ENCODE measurements at regions not wholly inside any gene's neighbourhood (a gene's known extent, or its start where the extent isn't known, plus 50 kb on each side); places are given as distances from the start of the nearest gene placed in this dataset.

GRCh38 chr5:33231214-33231710 lies 209.5 kb upstream of the TARS1 start:
- H3K4me2 ChIP-seq (ENCODE audit: low read length) = no peak overlapping the region
- no peaks in the 10 kb centered on the region for H3F3A ChIP-seq (ENCODE audit: insufficient read depth, low read length, poor library complexity, severe bottlenecking)
- no peak overlapping the region for H3K27ac ChIP-seq (ENCODE audit: low read length)
- H2AFZ ChIP-seq (ENCODE audit: low read depth, low read length) = no peak overlapping the region
- H3K9me2 ChIP-seq (ENCODE audit: insufficient read depth, low read length) = no peaks in the 10 kb centered on the region
- H3K27me3 ChIP-seq (ENCODE audit: insufficient read depth, low read depth, low read length) = no peaks in the 10 kb centered on the region
- no peaks in the 10 kb centered on the region for H3K79me2 ChIP-seq (replicated peaks; ENCODE audit: insufficient read depth, low read length)
- no peak overlapping the region for H3K4me3 ChIP-seq (ENCODE audit: low read length)
- H3K9ac ChIP-seq (ENCODE audit: low read length) = no peak overlapping the region
- H3K36me3 ChIP-seq (ENCODE audit: insufficient read depth, low read length) = no peaks in the 10 kb centered on the region
- no peaks in the 10 kb centered on the region for H3K9me3 ChIP-seq (ENCODE audit: low read length)
- TF ChIP-seq REST (IDR thresholded peaks at IDR 0.05; ENCODE audit: borderline replicate concordance) (no peak), EZH2 (IDR thresholded peaks at IDR 0.05; ENCODE audit: borderline replicate concordance, insufficient read depth, low read length, poor library complexity, severe bottlenecking) (no peak), MXI1 (conservative IDR thresholded peaks at IDR 0.05; ENCODE audit: poor library complexity, severe bottlenecking) (no peak), RAD21 (conservative IDR thresholded peaks at IDR 0.05) (no peak), TAF1 (IDR thresholded peaks at IDR 0.05; ENCODE audit: low read depth) (no peak), SMC3 (conservative IDR thresholded peaks at IDR 0.05; ENCODE audit: poor library complexity) (no peak), EP300 (conservative IDR thresholded peaks at IDR 0.05; ENCODE audit: poor library complexity, severe bottlenecking) (no peak), CTCF (IDR thresholded peaks at IDR 0.05; ENCODE audit: poor library complexity, severe bottlenecking) (no peak), POLR2AphosphoS5 (IDR thresholded peaks at IDR 0.05) (no peak)
- H4K20me1 ChIP-seq (ENCODE audit: insufficient read depth) = no peaks in the 10 kb centered on the region

GRCh38 chr5:33231935-33232334 lies 208.8 kb upstream of the TARS1 start:
- no peak overlapping the region for H3K9ac ChIP-seq (ENCODE audit: low read length)
- H3K79me2 ChIP-seq (replicated peaks; ENCODE audit: insufficient read depth, low read length) = no peaks in the 10 kb centered on the region
- no peaks in the 10 kb centered on the region for H3K9me3 ChIP-seq (ENCODE audit: low read length)
- H2AFZ ChIP-seq (ENCODE audit: low read depth, low read length) = no peak overlapping the region
- H3K27me3 ChIP-seq (ENCODE audit: insufficient read depth, low read depth, low read length) = no peaks in the 10 kb centered on the region
- TF ChIP-seq TAF1 (IDR thresholded peaks at IDR 0.05; ENCODE audit: low read depth) (no peak), EP300 (conservative IDR thresholded peaks at IDR 0.05; ENCODE audit: poor library complexity, severe bottlenecking) (no peak), EZH2 (IDR thresholded peaks at IDR 0.05; ENCODE audit: borderline replicate concordance, insufficient read depth, low read length, poor library complexity, severe bottlenecking) (no peak), REST (IDR thresholded peaks at IDR 0.05; ENCODE audit: borderline replicate concordance) (no peak), CTCF (IDR thresholded peaks at IDR 0.05; ENCODE audit: poor library complexity, severe bottlenecking) (no peak), SMC3 (conservative IDR thresholded peaks at IDR 0.05; ENCODE audit: poor library complexity) (no peak), MXI1 (conservative IDR thresholded peaks at IDR 0.05; ENCODE audit: poor library complexity, severe bottlenecking) (no peak), RAD21 (conservative IDR thresholded peaks at IDR 0.05) (no peak), POLR2AphosphoS5 (IDR thresholded peaks at IDR 0.05) (no peak)
- H3K9me2 ChIP-seq (ENCODE audit: insufficient read depth, low read length) = no peaks in the 10 kb centered on the region
- H3K4me2 ChIP-seq (ENCODE audit: low read length) = no peak overlapping the region
- no peaks in the 10 kb centered on the region for H3K36me3 ChIP-seq (ENCODE audit: insufficient read depth, low read length)
- H3K4me3 ChIP-seq (ENCODE audit: low read length) = no peak overlapping the region
- no peak overlapping the region for H3K27ac ChIP-seq (ENCODE audit: low read length)
- H4K20me1 ChIP-seq (ENCODE audit: insufficient read depth) = no peaks in the 10 kb centered on the region
- no peaks in the 10 kb centered on the region for H3F3A ChIP-seq (ENCODE audit: insufficient read depth, low read length, poor library complexity, severe bottlenecking)

Data from neural cell (in vitro differentiated cells).